Stimulated activated CD4-positive, alpha-beta T cell treated with anti-CD3 and anti-CD28 coated beads, Interleukin-15, amount 100 ng/mL, for 24 hours (primary cell): ENCODE measurements at regions not wholly inside any gene's neighbourhood (a gene's known extent, or its start where the extent isn't known, plus 50 kb on each side); places are given as distances from the start of the nearest gene placed in this dataset.
"Not testable (repeated sequence)": the region's sequence is repeated elsewhere in the genome, so short reads cannot be mapped to it uniquely, and the experiment has no call there.

Source experiments
- DNase-seq: peaks from one replicate; pipeline ENCODE4 v3.0.0-alpha.2; 2020

DNA sequence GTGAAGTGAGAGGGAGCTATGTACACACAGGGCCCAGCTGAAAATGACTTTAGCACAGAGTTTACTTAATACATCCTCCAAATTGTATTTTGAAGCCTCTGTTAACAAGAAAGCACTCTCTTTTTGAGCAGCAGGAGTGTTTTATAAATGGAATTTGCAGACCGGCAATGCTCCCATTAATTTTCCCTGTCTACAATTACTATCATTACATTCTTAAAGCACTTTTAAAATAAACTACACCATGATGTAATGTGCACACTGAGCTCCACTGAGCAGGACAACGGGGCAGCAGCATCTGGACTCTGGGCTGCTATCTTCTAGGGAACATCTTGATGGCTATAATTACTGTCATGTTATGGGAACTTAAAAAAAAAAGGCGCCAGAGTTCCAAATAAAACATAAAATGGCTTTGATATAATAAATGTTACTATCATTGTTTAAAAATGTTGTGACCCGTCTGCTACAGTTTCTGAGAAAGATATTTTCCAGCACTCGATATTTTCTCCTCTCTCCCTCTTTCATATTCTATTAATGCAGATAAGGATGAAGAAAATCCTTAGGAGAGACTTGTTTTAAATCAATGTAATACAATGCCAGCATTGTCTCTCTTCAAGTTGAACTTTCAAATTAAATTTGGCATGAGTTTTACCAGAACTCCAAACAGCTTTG, 150.9 kb downstream of the HLX start:
- no peak for DNase-seq

DNA sequence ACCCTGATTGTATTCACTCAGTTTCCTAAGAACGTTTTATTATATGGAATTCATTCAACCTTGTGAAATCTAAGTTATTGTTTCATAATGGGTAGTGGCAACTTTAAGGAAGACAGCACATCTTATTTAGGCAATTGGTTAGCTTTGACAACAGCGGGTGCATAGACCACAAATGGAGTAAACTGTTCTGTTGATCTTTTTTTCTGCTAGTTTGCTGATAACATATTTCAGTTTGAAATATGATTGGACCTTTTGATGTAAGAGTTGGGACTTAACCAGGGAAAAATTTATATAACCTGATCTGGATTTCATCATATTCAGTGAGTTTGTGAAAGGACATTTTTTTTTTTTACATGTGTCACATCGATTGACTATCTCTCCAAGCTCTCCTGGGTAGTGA, 151.7 kb downstream of the HLX start:
- no peak for DNase-seq

DNA sequence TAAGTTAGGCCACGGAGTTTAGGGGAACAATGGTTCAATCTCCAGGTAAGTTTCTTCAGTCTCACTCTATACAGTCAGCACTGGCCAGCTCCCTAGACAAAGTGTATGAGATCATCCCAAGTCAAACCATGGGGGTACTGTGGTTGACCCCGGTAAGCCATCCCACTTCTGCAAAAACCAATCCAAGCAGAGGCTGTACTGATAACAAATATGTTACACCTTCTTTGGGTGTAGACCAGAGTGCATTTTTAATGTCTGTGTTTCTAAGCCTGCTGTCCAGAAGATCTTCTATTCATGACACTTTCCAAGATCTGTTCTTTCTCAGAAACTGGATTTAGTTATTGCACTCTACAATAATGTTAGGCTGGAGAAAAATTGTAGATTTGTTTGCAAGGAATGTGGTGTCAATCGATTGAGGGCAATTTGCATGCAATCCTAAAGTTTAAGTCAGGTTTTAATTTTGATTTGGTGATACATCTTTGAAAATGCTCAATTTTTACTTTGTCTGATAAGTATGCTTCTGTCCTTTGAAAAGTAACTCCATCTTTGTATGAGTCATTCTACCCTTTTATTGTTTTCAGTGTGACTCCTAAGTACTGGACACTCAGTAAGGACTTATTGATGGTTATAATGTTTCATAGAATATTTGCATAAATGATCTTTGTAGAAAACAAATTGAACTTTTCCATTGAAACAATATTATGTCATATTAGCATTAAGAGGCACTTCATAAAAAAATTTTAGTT, 152.4 kb downstream of the HLX start:
- no peak for DNase-seq

DNA sequence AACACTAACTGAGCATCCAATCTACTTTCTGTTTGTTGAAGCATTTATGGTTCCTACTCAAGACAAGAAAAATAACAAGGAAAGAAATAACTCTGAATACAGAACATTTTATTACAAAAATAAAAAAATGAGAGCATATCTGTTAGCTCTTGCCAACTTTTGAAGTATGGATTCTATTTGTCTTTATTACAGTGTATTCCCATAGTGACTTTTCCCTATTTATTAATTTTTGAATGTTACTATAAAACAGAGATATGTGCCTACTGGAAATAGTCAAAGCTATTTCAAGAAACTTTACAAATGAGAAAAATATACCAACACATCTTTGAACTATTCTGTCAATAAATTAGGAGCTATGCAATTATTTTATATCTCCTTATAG, 153.0 kb downstream of the HLX start:
- no peak for DNase-seq

DNA sequence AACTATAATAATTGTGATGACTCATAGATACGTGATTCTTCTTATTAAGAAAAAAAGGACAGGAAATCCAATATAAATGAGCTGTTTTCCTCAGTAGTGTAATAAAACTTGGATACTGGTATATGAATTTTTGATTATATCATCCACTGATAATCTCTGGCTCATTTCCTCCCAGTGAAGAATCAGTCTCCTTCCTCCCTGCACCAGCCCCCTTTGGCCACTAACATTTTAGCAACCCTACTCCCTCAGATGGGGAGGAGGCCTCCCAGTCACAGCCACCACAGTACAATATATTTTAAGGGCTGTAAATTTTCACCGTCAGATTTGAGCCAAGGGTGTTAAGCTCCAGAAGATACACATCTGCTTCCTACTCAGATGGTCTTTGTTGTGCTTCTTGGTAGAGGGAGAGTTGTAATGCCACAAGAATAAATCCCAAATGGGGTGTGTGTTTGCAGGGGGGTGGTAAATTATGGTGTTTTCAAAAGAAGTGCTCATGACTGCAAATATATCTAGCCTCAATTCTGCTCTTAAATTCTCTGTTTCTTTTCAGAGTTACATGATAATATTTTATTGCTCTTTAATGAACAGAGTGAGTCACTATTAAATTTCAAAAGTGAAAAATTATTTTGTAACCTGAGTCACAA, 153.5 kb downstream of the HLX start:
- no peak for DNase-seq

DNA sequence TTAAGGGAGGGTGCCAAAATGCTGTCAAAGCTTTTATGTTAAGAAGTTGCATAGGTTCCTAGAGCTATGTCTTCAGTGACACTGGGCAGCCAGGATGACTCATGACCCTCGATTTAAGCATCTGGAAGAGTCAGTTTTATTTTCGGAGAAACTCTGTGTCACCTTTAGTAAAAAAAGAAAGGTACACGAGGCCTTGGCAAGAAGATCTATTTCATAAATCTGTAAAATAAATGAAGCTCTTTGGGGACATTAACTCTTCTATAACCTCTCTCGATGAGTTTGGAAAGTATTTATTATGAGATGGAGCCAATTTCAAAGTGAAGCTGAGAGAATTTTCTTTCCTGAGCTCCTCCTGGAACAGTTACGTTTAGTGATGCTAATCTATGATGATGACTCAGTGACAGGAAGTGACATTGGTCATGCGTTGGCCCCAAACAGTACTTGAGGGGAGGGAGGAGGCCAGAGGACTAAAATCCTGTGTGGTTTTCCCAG, 156.5 kb downstream of the HLX start:
- DNase-seq: no peak

DNA sequence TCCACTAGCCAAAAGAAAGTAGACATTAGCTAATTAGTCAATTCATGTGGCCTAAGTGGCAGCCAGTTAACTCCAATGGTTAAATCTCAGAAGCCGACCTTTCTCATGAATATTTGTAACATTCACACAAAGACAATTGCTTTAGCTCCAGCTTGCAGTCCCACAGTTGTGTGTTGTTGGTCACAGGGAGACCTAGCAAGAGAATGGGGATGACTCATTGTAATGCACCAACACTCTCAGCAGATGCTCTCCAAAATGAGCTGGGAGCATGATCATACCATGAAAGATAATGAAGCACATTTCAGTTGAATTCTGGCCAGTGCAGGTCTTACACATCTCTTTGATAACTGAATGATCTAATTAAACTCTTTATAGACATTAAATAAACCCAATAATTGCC, 160.4 kb downstream of the HLX start:
- DNase-seq: no peak

DNA sequence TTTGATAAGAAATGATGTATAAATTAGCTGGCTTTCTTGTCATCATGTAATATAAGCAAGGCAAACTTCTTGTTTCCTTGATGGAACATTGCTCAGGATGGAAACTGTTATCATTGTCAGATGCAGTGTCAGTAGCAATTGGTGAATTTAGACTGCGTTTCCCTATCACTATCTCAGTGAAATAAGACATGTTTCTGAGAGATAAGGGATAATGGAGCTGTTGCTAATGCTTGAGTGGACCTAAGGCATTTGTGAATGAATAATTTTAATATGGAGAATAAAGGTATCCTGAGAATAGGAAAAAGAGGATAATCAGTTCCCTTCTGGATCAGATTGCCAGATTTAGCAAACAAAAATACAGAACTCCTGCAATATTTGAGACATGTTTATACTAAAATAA, 160.9 kb downstream of the HLX start:
- no peak for DNase-seq

DNA sequence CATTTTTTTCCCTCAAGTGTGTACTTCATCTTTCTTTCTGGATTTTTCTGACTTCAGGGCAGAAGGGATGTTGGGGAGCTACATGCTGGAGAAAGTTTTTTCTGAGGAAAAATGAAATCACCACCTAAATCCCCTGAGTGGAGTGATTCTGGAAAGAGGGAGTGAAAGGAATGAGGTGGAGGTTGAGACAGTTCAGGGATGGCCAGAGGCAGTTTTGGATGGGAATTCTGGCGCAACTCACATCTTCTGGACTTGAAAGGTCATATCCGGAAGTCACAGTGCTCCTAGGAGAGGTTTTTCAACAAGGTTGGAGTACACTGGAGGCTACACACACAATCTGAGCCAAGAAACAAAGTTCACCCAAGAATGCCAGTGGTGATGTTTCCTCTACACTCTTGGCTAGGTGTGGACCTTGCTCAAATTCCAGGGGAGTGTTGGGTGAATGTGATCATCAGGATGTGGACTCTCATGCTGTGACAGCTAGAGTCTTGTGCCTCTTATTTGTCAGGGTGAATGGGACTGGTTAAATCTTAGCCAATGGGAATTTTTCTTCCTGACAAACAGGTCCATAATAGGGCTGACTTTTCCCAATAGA, 161.5 kb downstream of the HLX start:
- DNase-seq: no peak

DNA sequence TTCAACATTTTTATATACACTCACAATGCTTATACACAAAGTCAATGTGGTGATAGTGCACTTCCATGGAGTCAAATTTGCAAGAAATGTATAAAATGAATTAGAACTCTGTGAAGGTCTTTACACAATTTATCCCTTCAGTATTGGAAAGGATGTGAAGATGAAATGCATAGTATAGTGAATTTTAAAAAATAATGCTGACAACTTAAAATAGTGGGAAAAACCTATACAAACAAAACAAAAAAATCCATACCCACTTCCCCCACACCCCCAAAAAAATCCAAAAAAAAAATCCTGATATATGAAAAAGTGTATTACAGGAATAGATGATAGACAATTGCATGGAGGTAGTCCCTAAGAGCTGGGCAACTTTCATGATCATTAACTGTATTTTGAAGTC, 165.3 kb downstream of the HLX start:
- no peak for DNase-seq

DNA sequence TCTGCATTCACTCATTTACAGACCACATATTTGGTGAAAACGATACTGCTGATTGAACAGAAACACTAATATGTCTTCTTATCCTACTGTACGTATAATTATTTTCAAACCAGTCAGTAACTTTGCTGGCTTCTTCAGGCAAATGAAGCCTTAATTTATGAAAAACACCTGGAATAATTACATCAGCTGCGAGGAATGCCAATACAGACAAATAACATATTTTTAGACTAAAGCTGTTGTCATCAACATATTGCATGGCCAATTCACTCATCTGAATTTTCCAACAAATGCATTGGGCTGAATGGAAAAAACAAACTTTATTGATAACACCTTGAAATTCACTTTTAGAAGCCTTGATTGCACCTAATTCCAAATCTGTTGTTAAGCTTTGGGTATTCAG, 165.9 kb downstream of the HLX start:
- DNase-seq: no peak

DNA sequence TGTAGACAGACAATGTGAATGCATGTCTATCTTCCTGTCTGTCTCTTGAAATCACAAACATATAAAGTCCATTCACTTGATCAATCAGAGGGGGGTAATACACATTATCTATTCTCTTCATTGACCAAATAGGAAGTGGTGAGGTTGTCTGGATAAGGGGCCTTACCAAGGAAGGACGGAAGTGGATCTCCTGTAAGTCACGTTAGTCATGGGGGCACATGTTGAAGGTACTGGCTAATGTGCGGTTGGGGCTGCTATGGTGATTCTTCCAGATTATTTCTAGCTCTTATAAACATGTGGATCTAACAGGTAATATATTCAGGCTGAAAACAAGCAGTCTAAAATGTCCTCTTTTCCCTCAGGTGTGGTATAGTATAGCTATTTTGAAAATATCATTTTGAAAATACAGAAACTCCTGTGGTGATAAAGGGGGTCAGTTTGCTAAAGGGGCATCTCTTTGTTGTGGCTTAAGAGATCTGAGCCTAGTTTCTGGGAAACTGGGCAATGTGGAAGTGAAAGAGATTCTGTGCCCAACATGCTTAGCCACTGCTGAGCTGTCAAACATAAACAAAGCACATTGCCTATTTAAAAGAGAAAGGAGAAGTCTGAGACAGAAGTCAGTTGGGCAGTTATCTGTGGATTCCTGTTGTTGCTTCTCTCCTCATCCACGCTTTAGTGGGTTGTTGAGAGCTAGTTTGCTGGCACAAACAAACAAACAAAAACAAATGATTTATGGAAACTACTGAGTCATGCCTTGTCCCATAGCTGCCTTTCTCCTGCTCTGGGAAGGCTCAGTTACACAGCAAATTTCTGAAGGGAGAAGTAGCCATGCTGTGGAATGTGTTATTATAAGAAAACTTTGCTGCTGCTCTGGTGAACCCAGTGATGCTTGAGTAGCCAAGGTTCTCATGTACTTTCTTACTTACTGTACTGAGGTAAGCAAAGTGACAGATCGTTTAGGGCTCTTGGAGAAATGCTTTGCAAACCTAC, 166.9 kb downstream of the HLX start:
- no peak for DNase-seq

DNA sequence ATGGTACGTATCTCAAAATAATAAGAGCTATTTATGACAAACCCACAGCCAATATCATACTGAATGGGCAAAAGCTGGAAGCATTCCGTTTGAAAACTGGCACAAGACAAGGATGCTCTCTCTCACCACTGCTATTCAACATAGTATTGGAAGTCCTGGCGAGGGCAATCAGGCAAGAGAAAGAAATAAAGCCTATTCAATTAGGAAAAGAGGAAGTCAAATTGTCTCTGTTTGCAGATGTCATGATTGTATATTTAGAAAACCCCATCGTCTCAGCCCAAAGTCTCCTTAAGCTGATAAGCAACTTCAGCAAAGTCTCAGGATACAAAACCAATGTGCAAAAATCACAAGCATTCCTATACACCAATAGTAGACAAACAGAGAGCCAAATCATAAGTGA, 172.1 kb downstream of the HLX start:
- DNase-seq: not testable (repeated sequence)

DNA sequence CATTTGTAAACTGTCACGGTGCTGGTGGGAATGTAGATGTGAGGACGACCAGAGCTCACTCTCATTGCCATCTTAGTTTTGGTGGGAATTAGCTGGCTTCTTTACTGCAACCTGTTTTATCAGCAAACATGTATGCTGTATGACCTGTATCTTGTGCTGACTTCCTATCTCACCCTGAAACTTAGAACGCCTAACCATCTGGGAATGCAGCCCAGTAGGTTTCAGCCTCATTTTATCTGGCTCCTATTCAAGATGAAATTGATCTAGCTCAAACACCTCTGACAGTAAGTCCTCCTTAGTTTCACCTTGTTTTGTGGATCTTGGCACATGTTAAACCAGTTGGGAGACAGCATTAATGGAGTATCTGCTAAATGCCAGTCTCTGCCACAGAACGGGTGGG, 174.6 kb downstream of the HLX start:
- DNase-seq: no peak

DNA sequence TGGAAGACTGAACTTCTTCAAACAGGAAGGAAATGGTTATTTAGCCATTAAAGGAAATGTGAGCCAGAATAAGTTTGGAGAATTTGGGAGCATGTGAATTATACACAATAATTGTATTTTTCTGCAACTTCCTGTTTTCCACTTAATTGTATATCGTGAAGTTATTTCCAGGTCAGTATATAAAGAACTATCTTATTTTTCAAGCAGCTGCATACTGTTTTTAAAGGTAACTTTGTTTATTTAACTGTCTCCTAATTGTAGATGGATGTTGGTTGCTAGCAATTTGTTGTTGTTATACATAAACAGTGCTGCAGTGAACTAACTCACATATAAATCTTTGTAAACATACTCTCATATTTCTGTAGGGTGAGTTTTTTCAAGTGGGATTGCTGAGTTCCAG, 180.3 kb downstream of the HLX start:
- DNase-seq: no peak

DNA sequence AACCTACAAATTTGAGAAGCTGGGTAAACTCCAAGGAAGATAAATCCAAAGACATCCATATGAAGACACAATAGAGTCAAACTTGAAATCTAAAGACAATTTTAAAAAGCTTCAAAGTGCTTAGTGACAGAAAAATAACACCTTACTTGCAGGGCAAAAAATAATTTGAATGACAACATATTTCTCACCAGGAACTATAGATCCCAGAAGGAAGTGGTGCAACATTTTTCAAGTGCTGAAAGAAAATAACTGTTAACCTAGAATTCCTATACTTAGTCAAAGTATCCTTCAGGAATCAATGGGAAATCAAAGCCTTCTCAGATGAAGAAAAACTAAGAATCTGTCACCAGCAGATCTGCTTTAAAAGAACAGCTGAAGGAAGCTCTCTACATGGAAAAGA, 184.4 kb downstream of the HLX start:
- no peak for DNase-seq

DNA sequence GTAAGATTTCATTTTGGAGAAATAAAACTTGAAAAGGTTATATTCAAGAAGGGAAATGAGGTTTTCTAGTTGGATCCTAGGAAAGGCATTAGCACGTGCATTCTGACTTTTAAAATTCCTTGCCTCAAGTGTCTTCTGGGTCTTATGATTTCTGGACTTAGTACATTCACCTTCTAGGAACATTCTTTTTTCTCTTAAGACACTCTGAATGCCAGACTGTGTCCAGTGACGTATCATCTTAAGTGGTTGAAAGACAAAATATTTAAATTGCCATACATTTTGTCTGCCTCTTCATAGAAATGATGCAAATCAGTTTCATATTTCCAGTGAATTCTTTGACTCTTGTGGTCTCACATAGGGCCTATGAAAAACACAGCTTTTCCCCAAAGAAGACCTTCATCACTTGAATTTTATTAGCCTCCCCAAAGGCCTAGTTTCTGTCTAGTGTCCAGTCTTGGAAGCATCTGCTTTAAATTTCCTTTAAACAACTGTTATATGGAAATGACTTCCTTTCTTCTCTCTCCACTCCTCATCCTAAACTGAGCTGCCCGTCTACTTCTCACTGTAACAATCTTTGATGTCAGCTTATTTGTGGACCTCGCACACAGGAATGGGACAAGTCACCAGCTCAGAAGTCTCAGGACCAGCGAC, 187.2 kb downstream of the HLX start:
- no peak for DNase-seq

DNA sequence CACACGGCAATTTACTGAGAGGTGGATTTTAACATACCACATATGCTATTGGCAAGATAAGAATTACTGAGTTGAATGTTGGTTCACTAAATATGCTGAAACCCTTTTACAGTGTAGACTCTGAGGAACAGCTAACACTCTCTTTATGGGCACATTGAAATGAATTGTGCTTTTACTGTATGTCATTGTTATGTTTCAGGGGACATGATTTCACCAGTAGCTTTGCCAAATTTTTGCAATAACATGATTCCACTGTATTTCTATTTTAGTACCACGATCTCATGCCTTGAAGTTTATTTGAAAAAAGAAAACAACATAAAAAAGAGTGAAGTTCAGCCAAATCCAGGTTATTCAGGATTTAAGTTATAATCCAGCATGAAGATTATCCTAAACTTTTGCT, 188.5 kb downstream of the HLX start:
- no peak for DNase-seq

DNA sequence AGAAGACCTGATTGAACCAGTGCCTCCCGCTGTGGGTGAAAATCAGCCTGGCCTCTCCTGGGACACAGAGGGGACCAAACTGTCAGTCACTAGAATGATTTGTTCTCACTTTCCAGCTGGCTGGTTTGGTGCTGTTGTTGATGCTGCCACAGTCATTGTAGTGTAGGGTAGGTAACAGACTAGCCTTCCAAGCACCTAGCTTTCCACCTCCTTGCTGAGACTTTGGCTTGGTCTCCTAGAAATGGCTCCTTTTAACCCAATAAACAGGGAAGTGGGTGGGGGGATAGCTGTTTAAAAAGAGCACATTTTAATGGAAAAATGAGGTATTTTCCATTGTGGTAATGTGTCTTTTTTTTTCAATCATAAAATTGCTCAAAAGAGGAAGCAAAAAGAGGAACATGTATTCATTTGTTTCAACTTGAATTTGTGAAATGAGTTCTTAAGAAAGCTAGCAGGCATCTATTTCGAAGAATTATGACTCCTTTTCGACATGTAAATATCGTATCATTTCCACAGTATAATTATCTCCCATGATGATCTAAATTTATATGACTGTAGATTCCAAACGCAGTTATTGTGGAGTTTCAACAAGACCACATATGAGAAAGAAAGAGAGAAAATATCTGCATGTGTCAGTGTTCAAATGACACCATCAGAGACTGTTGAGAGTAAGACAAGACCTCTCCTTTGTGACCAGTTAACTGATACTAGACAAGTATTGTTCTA, 190.1 kb downstream of the HLX start:
- no peak for DNase-seq

DNA sequence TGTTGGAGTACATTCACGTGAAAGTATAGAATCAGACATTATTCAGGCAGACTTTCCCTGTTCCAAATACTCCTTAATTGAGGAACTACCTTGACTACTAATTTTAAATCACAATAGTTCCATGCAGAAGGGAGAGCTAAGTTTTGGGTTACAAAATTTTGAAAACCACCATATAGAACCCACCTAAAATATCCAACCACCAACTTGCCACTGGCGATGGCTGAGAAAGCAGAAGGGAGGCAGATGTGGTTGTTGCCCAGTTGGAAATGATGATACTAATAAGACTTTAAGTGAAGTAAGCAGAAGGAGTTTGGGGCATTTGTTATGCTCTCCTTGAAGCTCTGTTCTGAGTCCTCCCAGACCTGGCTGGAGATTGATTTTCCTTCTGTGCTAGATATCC, 190.7 kb downstream of the HLX start:
- no peak for DNase-seq

DNA sequence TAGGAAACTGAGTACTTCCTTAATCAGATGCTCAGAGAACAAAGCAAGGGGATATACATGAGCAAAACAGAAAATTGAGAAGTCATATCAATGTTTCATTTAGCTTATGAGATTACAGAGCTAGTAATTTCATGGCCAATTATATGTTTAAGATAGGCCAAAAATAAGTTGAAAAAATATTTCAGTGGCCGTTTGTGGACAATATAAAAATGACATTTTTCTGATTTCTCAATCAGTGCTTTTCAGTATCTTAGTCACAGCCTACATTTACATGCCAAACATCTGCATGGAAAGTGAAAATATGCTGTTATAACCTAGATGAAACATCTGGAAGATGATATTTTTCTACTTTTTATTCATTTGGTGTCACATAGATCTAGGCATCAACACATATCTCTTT, 192.5 kb downstream of the HLX start:
- DNase-seq: no peak
